GM18909 (cell line): ENCODE measurements at regions not wholly inside any gene's neighbourhood (a gene's known extent, or its start where the extent isn't known, plus 50 kb on each side); places are given as distances from the start of the nearest gene placed in this dataset.

Source experiments
- ATAC-seq: cut with Tn5 transposase; IDR thresholded peaks from one replicate; pipeline ENCODE4 v1.9.1; 2021; ENCODE audit warnings: mild to moderate bottlenecking; ENCODE audit not compliant: unreplicated experiment, poor library complexity

DNA sequence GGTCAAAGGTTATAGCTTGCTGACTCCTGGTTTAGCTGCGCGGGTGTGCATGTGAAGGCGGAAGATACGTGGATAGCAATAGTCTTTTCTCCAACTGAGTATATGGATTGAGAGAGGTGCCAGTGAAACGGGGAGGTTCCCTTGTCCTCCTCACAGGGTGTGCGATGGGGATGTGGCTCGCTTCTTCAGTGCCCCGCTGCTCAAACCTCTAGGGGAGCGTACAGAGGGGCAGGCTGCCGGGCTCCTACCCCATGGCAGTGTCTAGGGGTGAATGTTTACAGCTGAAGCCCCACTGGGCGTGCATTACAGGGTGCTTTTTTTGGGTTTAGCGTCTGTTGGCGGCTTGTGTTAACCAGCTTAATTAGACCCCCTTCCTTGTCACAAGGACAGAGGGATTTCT is 438.5 kb downstream of the CCSER2 start:
- ATAC-seq, result no peak

DNA sequence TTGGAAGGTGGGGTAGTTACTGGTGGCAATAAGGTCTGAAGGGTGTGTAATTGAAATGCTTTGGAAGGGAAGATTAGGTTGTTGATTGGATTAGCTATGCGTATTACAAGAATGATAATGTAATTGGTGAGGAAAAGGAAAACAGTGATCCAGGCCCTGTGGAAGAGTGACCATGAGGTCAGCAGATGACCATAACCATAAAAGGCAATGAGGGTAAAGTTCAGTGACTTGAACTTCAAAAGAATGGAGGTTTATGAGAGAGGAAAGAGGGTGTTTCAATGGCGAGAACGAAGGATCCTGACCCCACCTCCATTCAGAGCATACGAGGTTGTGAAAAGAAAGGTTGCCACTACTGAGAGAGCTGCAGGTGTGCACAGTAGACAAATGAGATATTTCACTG is 439.7 kb downstream of the CCSER2 start:
- ATAC-seq, result no peak

DNA sequence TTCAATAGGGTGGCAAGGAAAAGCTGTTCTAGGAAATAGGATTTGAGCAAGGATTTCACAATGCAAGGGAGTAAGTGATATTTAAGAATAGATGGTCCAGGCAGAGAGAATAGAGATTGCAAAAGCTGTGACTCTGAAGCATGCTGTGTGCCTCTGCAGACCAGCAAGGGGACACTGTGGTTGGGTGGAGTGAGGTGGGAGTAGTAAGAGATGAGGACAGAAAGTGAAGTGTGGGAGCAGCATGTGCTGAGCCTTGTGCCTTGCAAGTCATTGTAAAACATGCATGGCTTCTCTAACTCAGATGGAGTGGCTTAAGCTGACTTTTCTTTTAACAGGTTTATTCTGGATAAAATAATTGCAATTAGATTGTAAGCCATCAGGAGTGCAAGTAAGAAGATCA is 442.4 kb downstream of the CCSER2 start:
- no peak for ATAC-seq

DNA sequence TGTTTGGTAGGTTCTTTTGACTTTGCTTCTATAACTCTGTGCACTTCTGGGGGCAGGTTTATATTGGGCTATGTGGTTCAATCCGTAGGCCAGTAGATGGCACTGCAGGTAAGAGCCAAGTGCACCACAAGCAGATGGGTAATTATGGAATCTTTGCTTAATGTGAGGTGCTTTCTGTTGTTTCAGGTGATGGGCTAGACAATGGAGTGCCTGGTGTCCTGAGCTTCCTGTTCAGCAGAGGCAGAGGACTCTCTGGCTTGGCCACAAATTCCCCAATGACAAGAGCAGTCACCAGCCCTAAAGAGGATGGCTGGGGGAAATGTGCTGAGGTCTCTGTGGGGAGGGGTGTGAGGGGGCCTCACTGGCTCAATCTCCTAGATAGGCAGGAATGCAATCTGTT is 455.0 kb downstream of the CCSER2 start:
- peak; percentile 82 for ATAC-seq

DNA sequence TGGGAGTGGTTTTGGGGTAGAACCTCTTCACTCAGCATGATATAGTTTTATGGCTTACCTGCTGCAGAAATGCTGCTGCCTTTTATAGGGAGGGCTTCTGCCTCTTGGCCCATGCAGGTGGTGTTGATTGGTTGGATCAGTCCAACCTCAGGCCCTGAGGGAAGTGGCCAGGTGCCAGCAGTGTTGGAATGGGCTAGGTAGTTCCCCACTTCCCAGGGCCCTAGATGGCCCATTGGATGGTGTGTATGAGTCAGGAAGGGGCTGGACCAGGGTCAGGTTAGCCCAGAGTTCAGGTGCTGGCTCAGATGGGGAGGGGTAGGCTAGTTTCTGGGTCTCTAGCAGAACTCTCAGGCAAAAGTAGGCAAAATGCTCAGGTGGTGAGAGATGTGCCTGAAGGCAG is 455.5 kb downstream of the CCSER2 start:
- no peak for ATAC-seq

DNA sequence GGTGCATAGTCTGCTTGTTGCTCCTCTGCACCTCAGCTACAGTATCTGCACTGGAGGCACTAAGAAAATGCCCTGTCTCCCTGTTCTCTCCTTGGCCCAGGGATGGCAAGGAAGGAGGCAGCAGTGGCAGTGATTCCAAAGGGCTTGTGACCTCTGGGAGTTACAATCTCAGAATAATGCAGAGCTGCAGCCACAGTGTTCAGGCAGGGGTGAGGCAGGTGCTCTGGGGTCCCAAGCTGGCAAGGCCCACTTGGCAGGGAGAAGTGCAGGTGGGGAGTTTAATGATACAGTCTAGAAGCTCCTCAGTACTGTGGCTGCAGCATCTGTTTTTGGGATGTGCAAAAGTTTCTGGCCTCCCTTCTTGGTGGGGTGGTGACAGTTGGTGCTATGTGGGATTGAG is 456.4 kb downstream of the CCSER2 start:
- no peak for ATAC-seq

DNA sequence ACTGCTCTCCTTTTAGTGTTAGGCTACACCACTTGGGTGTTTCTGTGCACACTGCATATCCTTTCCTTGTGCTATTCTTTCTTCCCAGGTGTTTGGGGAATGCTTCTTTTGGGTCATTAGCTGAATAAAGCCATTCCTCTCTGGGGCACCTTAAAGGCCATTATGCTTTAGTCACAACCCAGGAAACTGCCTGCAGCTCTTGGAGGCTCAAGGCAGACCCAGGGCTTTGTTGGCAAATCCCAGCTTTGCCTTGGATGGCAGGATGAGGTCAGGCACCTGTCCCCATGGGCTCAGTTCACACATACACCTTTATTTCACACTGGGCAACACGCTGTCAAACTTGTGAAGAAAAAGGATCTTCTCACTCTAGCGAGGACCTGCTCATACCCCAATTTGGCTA is 460.6 kb downstream of the CCSER2 start:
- no peak for ATAC-seq

DNA sequence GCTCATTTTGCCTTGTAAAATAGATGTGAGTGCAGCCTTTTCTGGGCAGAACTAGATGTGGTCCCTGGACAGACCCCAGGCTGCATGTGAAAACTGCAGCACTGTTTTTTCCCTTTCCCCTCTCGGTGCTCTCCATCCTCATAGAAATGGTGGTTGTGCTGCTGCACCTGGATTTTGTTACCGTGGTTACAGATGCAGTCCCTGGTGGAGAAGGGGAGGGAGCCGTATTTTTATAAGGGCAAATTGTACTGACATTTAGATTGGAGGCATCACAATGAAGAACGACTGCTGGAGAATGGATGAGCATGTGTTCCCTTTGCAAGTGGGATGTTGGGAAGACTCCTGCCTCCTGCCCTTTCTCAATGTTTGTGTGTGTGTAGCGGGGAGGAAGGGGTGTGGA is 469.9 kb downstream of the CCSER2 start:
- no peak for ATAC-seq

DNA sequence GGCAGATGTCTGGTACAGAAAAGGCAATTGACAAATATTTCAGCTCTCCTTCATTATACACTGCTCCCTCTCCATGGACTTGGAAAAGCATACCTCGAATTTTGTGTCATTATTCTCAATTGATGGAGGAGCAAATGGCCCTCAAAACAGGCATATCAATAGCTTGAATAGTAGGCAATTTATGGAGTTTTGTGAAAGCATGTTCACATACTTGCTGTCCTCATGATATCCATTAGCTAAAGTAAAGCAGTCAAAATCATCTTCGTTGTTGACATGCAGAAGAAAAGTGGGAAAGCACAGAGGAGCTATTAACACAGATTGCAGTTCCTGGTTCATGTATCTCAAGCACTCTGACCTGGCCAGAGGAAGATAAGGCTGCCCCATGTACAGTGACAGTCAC is 472.8 kb downstream of the CCSER2 start:
- ATAC-seq, result no peak

DNA sequence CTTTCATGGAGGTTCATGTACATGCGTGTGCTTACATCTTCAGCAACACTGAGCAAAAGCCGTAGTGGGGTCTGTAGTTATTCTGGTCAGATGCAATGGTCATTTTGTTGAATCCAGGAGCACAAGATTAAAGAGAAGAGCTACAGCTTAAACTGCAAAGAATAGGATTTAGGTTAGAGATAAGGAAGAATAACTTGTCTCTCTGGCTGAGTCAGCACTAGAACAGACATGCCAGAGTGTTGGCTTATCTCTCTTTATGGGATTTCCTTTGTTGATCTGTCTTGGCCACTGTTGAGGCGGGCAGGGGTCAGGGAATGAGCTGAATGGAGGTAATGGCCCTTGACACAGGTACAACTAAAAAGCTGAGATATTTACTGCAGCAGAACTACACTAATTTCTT is 473.5 kb downstream of the CCSER2 start:
- no peak for ATAC-seq

DNA sequence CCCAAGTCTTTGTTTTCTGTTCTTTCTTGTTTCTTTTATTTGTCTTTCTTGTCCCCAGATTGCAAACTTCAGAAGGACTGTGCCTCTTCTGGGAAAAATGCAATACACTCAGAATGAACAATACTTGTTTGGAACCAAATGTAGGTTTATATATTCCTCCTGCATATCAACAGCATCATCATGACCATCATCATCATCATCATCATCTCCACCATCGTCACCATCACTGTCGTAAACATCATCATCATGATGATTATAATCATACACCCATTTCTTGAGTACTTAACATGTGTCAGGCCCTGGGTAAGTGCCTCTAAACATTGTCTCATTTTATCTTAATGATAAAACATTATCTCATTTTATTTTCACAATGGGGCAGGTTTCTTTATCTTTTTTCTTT is 476.8 kb downstream of the CCSER2 start:
- ATAC-seq, result no peak

DNA sequence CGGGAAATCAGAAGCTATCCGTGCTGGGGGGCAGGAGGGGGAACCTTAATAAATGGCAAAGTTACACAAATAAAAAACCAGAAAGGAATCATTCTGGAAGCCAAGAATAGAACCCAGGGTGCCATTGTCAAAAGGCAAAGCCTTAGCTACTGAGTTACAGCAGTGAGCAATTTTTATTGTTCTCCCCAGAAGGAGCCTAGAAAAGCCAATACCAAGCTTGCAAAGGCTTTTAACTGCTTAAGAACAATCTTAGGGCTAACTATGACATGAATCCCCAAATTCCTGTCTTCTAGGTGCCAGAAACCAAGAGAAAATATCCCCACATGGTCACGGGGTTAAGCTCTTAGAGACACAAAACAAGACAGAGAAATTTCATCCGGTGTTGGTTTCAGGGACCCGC is 482.7 kb downstream of the CCSER2 start:
- no peak for ATAC-seq

DNA sequence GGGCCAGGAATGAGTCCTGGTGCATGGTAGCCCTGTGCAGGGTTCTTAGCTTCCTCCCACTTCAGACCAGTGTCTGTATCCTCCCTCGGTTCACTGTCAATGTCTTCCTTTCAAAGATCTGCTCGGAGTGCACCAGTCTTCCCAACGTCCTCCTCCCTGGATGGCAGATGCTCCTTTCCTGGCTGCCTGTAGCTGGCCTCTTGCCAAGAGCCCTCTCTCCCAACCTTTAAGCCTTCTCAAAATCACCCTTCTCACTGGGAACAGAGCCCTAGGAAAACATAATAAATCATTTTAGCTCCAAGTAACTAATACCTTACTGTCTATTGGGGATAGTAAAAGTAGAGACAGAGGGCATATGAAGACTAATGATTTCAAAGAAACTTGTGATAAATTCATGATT is 490.6 kb downstream of the CCSER2 start:
- ATAC-seq, result no peak

DNA sequence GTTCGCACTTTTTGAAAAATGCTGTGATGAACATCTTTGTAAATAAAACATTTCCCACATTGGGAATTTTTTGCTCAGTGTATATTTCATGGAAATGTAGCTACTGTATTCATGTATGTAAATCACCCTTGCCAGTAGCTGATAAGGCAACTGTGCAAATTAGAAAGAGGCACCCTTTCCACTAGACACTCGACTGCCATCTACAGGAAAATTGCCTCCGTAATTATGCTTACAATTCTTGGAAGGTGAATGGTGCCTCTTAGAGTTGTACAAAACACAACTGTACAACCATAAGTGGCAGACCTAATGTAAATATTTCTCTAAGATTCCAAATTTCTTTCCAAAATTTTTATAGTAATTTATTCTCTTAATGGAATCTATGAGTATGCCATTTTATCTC is 491.7 kb downstream of the CCSER2 start:
- ATAC-seq, result no peak

DNA sequence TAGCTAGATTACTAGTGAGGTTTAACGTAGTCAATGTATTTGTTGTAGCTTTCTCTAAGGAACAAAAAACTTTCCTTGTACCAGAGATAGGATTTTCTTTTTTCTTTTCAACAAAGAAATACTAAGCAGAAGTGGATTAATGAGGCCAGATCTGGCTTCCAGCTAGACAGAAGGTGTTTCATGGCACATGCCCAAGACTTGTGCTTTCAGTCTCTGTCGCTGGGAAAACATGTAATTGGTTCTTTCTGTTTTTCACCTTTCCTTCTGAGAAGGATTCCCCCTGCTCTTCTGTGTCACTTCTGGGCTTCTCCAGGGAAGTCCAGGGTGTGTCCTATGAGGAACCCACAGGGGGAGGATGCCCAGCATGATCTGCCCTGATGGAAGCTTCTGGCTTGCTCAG is 492.2 kb downstream of the CCSER2 start:
- no peak for ATAC-seq

DNA sequence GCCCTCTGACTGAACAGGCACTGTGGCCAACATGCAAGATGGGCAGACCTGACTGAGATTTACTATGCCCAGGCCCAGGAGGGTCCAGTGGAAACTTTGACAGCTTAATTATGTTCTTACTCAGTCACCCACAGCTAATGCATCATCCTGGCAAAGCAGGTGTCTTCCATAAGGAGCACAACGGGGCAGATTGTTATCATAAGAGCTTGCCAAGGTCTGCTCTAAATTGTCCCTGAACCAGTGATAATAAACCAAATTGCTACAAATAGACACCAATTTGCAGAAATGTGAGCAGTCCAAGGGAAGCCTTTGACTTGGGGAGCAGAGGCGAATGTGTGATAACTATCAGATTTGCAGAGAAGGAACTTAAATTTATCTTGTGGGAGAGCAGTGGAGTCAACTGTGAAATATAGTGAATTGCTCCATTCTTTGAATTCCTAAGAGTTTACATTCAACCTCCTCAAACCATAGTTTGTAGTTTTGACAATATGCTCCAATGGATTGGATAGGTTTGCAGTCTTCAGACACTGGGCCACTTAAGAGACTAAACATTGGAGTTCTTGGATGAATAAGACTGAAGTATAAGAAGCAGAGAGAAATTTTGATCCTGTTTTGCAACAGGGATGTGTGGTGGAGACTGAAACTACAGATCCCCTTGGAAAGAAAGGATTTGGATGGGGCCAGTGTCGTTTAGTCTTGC is 494.7 kb downstream of the CCSER2 start:
- ATAC-seq, result no peak

DNA sequence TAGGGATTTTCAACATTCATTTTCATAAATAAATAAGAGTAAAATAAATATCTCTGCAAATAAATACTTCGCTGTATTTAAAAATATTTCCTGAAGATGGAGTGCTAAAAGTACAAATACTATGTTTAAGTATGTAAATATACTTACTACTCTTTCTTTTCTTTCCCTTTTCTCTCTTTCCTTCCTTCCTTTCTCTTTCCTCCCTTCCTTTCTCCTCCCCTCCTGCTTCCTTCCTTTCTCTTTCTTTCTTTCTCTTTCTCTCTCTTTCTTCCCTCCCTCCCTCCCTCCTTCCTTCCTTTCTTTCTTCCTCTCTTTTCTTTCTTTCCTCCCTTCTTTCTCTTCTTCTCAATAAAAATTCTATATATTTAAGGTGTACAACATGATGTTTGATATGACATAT is 496.1 kb downstream of the CCSER2 start:
- ATAC-seq, result no peak

DNA sequence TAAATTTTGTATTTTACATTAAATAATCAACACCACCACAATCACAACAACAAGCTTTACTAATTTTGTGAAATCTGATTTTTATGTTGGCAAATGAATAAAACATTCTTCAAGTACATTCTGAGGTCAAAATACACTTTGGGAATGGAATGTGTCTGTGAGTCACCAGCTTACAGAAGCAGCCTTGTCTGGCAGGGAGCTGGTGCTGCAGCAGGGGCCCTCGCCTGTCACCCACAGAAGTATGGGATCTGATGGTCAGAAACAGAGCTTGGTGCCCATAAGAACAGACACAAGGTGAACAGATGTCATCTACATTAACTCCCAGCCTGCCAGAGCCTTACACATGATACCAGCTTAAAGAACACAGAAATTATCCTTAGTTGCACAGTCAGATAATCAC is 496.9 kb downstream of the CCSER2 start:
- no peak for ATAC-seq

DNA sequence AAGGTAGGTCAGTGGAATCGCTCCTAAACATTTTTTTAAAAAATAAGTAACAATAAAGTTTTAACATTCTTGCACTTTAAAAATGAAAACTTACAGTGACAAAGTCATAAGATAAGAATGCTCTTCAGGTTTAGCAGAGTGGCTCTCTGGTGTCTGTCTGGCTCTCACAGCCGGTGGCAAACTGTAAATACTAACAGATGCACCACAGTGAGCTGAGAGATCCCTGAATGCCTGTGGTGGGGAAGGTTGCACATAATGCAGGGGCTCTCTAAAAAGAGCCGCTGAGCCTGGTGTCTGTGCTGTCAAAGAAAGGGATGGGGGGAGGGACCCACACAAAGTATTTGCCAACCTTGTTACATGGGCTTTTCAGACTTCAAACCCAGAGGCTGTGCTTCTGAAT is 498.3 kb downstream of the CCSER2 start:
- ATAC-seq, result no peak

DNA sequence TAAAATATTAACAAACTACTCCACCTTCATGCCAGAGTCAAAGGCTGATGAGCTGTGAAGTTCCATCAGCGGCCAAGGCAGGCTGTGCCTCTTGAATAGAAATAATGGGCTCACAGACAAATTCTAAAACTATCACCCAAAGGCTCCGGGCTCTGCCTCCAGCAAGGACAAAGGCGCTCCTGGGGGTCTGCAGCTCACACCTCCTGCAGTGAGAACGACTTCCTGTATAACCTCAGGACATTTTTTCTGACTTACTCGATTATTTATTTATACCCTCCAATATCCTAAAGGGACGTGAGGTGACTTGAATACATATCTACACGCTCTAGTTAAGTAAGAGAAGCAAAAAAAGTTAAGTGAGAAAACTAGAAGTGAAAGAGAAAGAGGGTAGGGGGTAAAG is 500.7 kb downstream of the CCSER2 start:
- no peak for ATAC-seq

DNA sequence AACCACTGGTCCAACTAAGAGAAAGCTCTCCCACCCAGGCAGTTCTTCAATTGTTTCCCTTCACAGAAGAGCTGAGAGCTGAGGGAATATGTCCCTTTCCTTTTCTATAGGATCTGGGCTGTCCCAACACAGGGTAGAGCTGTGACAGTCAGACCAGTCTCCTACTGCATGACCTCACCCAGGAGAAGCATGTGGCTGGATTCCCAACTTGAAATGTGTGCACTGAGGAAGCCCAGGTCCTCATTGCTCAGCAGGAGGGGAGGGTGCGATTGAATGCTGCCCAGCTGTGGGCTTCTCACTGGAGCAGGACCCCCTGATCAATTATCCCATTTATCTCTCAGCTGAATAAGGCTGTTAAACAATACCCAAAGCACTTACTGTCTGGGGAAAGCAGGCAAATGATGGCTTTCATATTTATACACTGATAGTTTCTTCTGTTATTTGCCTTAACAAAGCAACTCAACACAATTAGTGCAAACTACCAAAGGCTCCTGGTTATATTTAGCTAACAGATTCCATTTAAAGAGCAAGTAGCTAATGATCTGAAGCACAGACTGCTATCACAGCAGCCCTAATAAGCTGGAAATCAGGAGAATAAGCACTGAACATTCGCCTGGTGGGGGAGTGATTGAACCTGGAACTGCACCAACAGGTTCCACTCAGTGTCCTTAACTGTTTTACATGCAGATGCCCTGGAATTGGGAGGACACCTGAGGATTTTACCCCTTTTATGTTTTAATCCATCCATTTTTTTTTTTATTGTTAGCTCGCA is 508.8 kb downstream of the CCSER2 start:
- no peak for ATAC-seq

DNA sequence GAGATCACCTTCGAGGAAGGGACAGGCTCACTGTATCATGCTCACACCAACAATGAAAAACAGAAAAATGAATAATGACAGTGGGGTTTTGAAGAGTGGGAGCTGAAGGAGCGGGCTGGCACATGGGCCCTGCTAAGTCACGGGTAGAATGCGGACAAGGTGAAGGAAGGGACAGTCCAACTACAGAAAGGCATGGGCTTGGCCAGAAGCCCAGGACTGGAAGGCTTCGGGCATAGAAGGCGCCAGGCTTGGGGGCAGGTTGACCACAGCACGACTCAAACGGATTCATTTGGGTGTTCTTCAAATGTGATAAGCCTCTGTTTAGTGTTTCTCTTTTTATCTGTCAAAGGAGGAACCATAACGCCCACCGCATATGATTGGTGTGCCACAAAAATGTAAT is 509.5 kb downstream of the CCSER2 start:
- no peak for ATAC-seq
